ENCODE measurements at regions not wholly inside any gene's neighbourhood (a gene's known extent, or its start where the extent isn't known, plus 50 kb on each side); places are given as distances from the start of the nearest gene placed in this dataset.

DNA sequence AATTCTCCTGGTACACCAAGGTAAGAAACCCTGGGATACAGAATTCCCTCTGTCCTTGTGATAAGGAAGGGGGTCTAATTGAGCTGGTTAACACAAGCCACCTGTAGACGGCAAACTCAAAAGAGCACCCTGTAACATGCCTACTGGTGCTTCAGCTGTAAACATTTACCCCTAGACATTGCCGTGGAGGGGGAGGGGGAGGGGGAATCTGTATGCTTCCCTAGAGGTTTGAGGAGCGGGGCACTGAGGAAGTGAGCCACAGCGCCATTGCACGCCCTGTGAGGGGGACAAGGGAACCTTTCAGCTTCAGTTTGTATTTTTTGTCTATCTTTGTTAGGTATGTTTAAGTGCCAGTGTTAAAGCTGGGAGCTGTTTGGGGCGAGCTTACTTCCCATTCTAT lies 99.8 kb downstream of the AASDHPPT start:
- Mint-ChIP-seq H3K4me1 (ENCODE audit: low read depth) (no peaks in the 10 kb centered on the region), H3K9me3 (no peaks in the 10 kb centered on the region), H3K27ac (no peak overlapping the region), H3K4me3 (no peak overlapping the region), H3K27me3 (ENCODE audit: low read depth) (no peaks in the 10 kb centered on the region), H3K36me3 (ENCODE audit: low read depth) (peaks cover 2% of the 10 kb centered on the region)
- intact Hi-C loops (cut with micrococcal nuclease): no loop called here
- CTCF ChIA-PET: no interaction called here
- DNase-seq: no peak

DNA sequence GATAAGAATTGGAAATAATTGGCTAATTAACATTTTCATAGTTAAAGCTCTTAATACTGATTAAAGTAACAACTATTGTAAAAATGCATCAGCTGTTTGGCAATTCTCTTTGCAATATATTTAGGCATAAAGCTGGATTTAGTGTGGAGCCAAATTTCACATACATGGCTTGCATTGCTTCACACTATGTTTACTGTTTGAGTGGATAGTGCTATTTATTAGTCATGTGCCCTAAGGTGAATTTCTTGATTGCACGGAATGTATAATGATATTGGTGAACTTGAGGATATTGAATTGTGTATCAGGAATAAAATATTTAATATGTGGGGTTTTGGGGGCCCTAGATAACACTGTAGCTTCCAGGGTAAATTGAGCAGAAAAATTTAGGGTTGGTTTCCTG lies 100.9 kb downstream of the AASDHPPT start:
- intact Hi-C loops (cut with micrococcal nuclease): no loop called here
- CTCF ChIA-PET: no interaction called here
- Mint-ChIP-seq H3K27me3 (ENCODE audit: low read depth) (no peaks in the 10 kb centered on the region), H3K9me3 (no peaks in the 10 kb centered on the region), H3K36me3 (ENCODE audit: low read depth) (peaks cover 2% of the 10 kb centered on the region), H3K27ac (no peak overlapping the region), H3K4me1 (ENCODE audit: low read depth) (no peaks in the 10 kb centered on the region), H3K4me3 (no peak overlapping the region)
- no peak for DNase-seq

DNA sequence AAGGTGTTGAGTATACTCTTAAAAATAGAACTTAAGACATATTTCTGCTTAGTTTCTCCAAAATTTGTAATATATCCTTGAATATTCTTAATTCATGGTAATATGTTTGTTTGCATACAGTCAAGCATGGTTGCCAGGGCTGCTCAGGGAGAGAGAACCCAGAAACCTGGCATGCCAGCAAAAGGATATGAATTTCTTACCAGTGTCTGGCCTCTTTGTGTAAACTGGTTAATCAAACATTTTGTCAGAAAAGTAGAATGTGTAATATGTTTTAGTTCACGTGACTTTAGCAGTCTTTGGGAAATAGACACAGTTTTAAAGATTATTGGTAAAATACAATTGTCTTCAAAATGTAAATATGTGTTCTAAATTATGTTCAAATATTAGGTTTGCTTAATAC lies 101.6 kb downstream of the AASDHPPT start:
- Mint-ChIP-seq H3K9me3 (no peaks in the 10 kb centered on the region), H3K4me1 (ENCODE audit: low read depth) (no peaks in the 10 kb centered on the region), H3K27ac (no peak overlapping the region), H3K27me3 (ENCODE audit: low read depth) (no peaks in the 10 kb centered on the region), H3K36me3 (ENCODE audit: low read depth) (peaks cover 2% of the 10 kb centered on the region), H3K4me3 (no peak overlapping the region)
- intact Hi-C loops (cut with micrococcal nuclease): no loop called here
- DNase-seq: no peak
- CTCF ChIA-PET: no interaction called here

- CTCF ChIA-PET: interaction anchor here (1.3 kb wide), 1 partner anchor 95 kb away, joined by 3 read pairs; no protein-coding TSS in a partner anchor
- Mint-ChIP-seq H3K36me3 (ENCODE audit: low read depth) (no peaks in the 10 kb centered on the region), H3K27me3 (ENCODE audit: low read depth) (no peaks in the 10 kb centered on the region), H3K27ac (no peak overlapping the region), H3K4me3 (no peak overlapping the region), H3K9me3 (no peaks in the 10 kb centered on the region), H3K4me1 (ENCODE audit: low read depth) (no peaks in the 10 kb centered on the region)
- DNase-seq: no peak
- intact Hi-C loops (cut with micrococcal nuclease): no loop called here
Measured at GRCh38 chr11:106186630-106187029, 109.2 kb downstream of the AASDHPPT start.

GRCh38 chr11:106187860-106188456 lies 110.5 kb downstream of the AASDHPPT start:
- Mint-ChIP-seq H3K4me1 (ENCODE audit: low read depth) (no peaks in the 10 kb centered on the region), H3K9me3 (no peaks in the 10 kb centered on the region), H3K27me3 (ENCODE audit: low read depth) (no peaks in the 10 kb centered on the region), H3K36me3 (ENCODE audit: low read depth) (no peaks in the 10 kb centered on the region), H3K4me3 (no peak overlapping the region), H3K27ac (no peak overlapping the region)
- intact Hi-C loops (cut with micrococcal nuclease): no loop called here
- DNase-seq: no peak
- CTCF ChIA-PET: no interaction called here

GRCh38 chr11:106193956-106194355 lies 116.5 kb downstream of the AASDHPPT start:
- intact Hi-C loops (cut with micrococcal nuclease): no loop called here
- Mint-ChIP-seq H3K4me1 (ENCODE audit: low read depth) (no peaks in the 10 kb centered on the region), H3K27me3 (ENCODE audit: low read depth) (no peaks in the 10 kb centered on the region), H3K36me3 (ENCODE audit: low read depth) (no peaks in the 10 kb centered on the region), H3K27ac (no peak overlapping the region), H3K4me3 (no peak overlapping the region), H3K9me3 (no peaks in the 10 kb centered on the region)
- CTCF ChIA-PET: no interaction called here
- DNase-seq: no peak

DNA sequence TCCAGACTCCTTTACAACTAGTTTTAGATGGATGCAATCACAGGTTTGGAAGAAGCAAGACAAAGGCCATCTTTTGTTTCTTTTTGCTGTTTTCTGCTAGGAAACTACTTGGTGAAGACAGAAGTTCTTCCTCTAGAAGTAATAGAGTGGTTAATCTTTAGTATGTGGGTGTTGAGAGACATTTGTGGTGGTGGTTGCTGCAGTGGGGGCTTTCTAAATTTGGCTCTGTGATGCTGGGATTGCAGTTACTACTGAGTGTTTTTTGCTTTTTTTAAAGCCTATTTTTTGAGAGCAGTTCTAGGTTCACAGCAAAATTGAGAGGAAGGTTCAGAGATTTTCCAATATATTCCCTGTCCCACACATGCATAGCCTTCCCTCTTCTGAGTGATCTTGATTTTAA lies 120.0 kb downstream of the AASDHPPT start:
- intact Hi-C loops (cut with micrococcal nuclease): no loop called here
- H3K4me1 Mint-ChIP-seq (ENCODE audit: low read depth): no peaks in the 10 kb centered on the region
- H3K9me3 Mint-ChIP-seq: no peaks in the 10 kb centered on the region
- no peaks in the 10 kb centered on the region for H3K36me3 Mint-ChIP-seq (ENCODE audit: low read depth)
- CTCF ChIA-PET: no interaction called here
- no peaks in the 10 kb centered on the region for H3K27me3 Mint-ChIP-seq (ENCODE audit: low read depth)
- H3K4me3 Mint-ChIP-seq: no peak overlapping the region
- no peak for DNase-seq
- no peak overlapping the region for H3K27ac Mint-ChIP-seq

DNA sequence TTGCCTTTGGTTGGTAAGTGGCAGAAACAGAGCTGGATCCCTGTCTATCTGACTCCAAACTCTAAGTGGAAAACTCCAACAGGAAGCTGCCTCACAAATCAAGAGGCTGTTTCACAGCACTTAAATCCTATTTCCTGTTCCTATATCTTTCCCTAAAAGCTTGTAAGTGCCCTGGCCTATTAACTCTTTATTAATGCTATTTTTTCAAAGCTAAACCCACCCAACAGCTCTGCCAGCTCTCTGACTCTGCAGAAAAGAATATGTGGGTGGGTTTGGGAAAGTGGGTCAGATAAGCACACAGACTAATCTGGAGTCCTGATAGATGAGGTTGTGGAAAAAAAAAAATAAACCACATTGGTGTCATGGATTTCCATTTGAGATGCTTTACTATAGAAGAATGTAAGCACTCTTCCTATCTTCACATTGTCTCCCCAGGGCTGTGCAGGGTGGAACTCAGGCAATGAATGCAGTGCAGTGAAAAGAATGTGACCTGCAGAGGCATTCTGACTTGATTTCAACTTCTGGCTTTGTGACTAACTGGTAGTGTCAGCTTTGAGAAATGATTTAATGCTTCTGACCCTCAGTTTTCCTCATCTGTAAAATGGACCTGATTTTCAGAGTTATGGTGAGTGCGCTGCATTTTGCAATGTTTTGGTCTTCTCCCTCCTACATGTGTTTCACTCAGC lies 125.6 kb downstream of the AASDHPPT start:
- CTCF ChIA-PET: no interaction called here
- no peak for DNase-seq
- intact Hi-C loops (cut with micrococcal nuclease): no loop called here
- Mint-ChIP-seq H3K4me3 (no peak overlapping the region), H3K36me3 (ENCODE audit: low read depth) (no peaks in the 10 kb centered on the region), H3K9me3 (no peaks in the 10 kb centered on the region), H3K27ac (no peak overlapping the region), H3K27me3 (ENCODE audit: low read depth) (no peaks in the 10 kb centered on the region), H3K4me1 (ENCODE audit: low read depth) (no peaks in the 10 kb centered on the region)

GRCh38 chr11:106208760-106209159 lies 131.3 kb downstream of the AASDHPPT start:
- Mint-ChIP-seq H3K27me3 (ENCODE audit: low read depth) (peaks cover 4% of the 10 kb centered on the region), H3K36me3 (ENCODE audit: low read depth) (no peaks in the 10 kb centered on the region), H3K4me3 (no peak overlapping the region), H3K9me3 (no peaks in the 10 kb centered on the region), H3K27ac (no peak overlapping the region), H3K4me1 (ENCODE audit: low read depth) (no peaks in the 10 kb centered on the region)
- CTCF ChIA-PET: no interaction called here
- no peak for DNase-seq
- intact Hi-C loops (cut with micrococcal nuclease): no loop called here

- Mint-ChIP-seq H3K9me3 (no peaks in the 10 kb centered on the region), H3K36me3 (ENCODE audit: low read depth) (no peaks in the 10 kb centered on the region), H3K4me3 (no peak overlapping the region), H3K27ac (no peak overlapping the region), H3K27me3 (ENCODE audit: low read depth) (peaks cover 6% of the 10 kb centered on the region), H3K4me1 (ENCODE audit: low read depth) (no peaks in the 10 kb centered on the region)
- CTCF ChIA-PET: no interaction called here
- DNase-seq: no peak
- intact Hi-C loops (cut with micrococcal nuclease): no loop called here
Measured at GRCh38 chr11:106212081-106212480, 134.6 kb downstream of the AASDHPPT start.

GRCh38 chr11:106216281-106216680 lies 138.8 kb downstream of the AASDHPPT start:
- CTCF ChIA-PET: no interaction called here
- Mint-ChIP-seq H3K9me3 (no peaks in the 10 kb centered on the region), H3K27ac (no peak overlapping the region), H3K4me3 (no peak overlapping the region), H3K4me1 (ENCODE audit: low read depth) (no peaks in the 10 kb centered on the region), H3K27me3 (ENCODE audit: low read depth) (peaks cover 6% of the 10 kb centered on the region), H3K36me3 (ENCODE audit: low read depth) (no peaks in the 10 kb centered on the region)
- DNase-seq: no peak
- intact Hi-C loops (cut with micrococcal nuclease): no loop called here

GRCh38 chr11:106217456-106217855 lies 140.0 kb downstream of the AASDHPPT start:
- Mint-ChIP-seq H3K36me3 (ENCODE audit: low read depth) (no peaks in the 10 kb centered on the region), H3K27me3 (ENCODE audit: low read depth) (peaks cover 6% of the 10 kb centered on the region), H3K9me3 (peaks cover 2% of the 10 kb centered on the region), H3K27ac (no peak overlapping the region), H3K4me3 (no peak overlapping the region), H3K4me1 (ENCODE audit: low read depth) (no peaks in the 10 kb centered on the region)
- CTCF ChIA-PET: no interaction called here
- DNase-seq: no peak
- intact Hi-C loops (cut with micrococcal nuclease): no loop called here

GRCh38 chr11:106218106-106218505 lies 140.6 kb downstream of the AASDHPPT start:
- H3K27me3 Mint-ChIP-seq (ENCODE audit: low read depth): peaks cover 2% of the 10 kb centered on the region

More at GRCh38 chr11:106218106-106218505, 140.6 kb downstream of the AASDHPPT start:
- H3K27ac Mint-ChIP-seq: no peak overlapping the region
- peaks cover 2% of the 10 kb centered on the region for H3K36me3 Mint-ChIP-seq (ENCODE audit: low read depth)
- H3K4me3 Mint-ChIP-seq: no peak overlapping the region
- DNase-seq: no peak
- H3K9me3 Mint-ChIP-seq: peaks cover 8% of the 10 kb centered on the region
- H3K4me1 Mint-ChIP-seq (ENCODE audit: low read depth): no peaks in the 10 kb centered on the region
- intact Hi-C loops (cut with micrococcal nuclease): no loop called here
- CTCF ChIA-PET: no interaction called here
